ENCODE measurements at regions not wholly inside any gene's neighbourhood (a gene's known extent, or its start where the extent isn't known, plus 50 kb on each side); places are given as distances from the start of the nearest gene placed in this dataset.

DNA sequence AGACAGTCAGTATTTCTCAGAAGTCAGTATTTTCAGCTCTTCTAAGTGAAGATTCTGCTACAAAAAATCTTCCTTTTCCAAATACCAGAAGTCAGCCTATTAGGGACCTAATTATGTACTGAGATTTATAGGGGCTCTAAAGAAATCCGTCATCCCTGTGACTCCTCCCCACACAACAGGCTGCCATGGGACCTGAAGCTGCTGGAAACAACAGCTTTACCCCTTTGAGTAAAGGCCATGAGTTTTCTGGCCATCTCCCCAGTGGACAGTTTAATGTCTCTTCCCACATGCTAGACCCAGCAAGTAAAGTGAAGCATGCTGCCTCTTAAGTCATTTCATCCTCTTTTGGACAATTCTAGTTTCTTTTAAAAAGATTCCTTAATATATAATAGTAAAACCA is 255.7 kb upstream of the ACVR2A start:
- TF ChIP-seq ZNF561 (tag by site-specific recombination; IDR thresholded peaks at IDR 0.05; ENCODE audit: borderline replicate concordance) (no peak), TCF7L2 (IDR thresholded peaks at IDR 0.05; ENCODE audit: borderline replicate concordance, low read depth, low read length) (no peak), RBAK (tag by site-specific recombination; IDR thresholded peaks at IDR 0.05) (no peak), ZBTB7A (tag by site-specific recombination; IDR thresholded peaks at IDR 0.05; ENCODE audit: low read depth) (no peak), ZNF777 (tag by site-specific recombination; IDR thresholded peaks at IDR 0.05; ENCODE audit: borderline replicate concordance) (no peak)
- TF ChIP-seq, protein P1, sequence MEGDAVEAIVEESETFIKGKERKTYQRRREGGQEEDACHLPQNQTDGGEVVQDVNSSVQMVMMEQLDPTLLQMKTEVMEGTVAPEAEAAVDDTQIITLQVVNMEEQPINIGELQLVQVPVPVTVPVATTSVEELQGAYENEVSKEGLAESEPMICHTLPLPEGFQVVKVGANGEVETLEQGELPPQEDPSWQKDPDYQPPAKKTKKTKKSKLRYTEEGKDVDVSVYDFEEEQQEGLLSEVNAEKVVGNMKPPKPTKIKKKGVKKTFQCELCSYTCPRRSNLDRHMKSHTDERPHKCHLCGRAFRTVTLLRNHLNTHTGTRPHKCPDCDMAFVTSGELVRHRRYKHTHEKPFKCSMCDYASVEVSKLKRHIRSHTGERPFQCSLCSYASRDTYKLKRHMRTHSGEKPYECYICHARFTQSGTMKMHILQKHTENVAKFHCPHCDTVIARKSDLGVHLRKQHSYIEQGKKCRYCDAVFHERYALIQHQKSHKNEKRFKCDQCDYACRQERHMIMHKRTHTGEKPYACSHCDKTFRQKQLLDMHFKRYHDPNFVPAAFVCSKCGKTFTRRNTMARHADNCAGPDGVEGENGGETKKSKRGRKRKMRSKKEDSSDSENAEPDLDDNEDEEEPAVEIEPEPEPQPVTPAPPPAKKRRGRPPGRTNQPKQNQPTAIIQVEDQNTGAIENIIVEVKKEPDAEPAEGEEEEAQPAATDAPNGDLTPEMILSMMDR (tag by site-specific recombination; IDR thresholded peaks at IDR 0.05), result no peak

All from HEK293 (cell line).